GM23248 (cell line): ENCODE measurements at regions not wholly inside any gene's neighbourhood (a gene's known extent, or its start where the extent isn't known, plus 50 kb on each side); places are given as distances from the start of the nearest gene placed in this dataset.
A peak's percentile ranks its signal among the peaks of the same experiment; 100 is the strongest.

Source experiments
- DNase-seq: peaks from one replicate; pipeline ENCODE4 v3.0.0-alpha.2; 2015
- H2AFZ ChIP-seq: fragments of 200-600 bp; sonication (generic); 2 replicates; pipeline ENCODE4 v1.6.1; 2016; ENCODE audit warnings: antibody characterized with exemption
- H3F3A ChIP-seq: fragments of 200-600 bp; sonication (generic); 2 replicates; pipeline ENCODE4 v1.6.1; 2016; ENCODE audit warnings: mild to moderate bottlenecking, antibody characterized with exemption, mixed run types; ENCODE audit not compliant: insufficient read depth
- H3K27ac ChIP-seq: fragments of 200-600 bp; sonication (generic); 2 replicates; pipeline ENCODE4 v1.5.1; 2016; ENCODE audit warnings: mild to moderate bottlenecking
- H3K27me3 ChIP-seq: fragments of 200-600 bp; sonication (generic); replicated peaks from 2 replicates; pipeline ENCODE4 v1.6.1; 2016; ENCODE audit warnings: mild to moderate bottlenecking; ENCODE audit not compliant: insufficient read depth
- H3K36me3 ChIP-seq: fragments of 200-600 bp; sonication (generic); 2 replicates; pipeline ENCODE4 v1.6.1; 2016; ENCODE audit warnings: low read depth, mild to moderate bottlenecking
- H3K4me1 ChIP-seq: fragments of 200-600 bp; sonication (generic); 2 replicates; pipeline ENCODE4 v1.6.1; 2016; ENCODE audit warnings: mild to moderate bottlenecking; ENCODE audit not compliant: insufficient read depth
- H3K4me2 ChIP-seq: fragments of 200-600 bp; sonication (generic); one replicate; pipeline ENCODE4 v1.6.1; 2016; ENCODE audit warnings: mild to moderate bottlenecking; ENCODE audit not compliant: unreplicated experiment
- H3K4me3 ChIP-seq: fragments of 200-600 bp; sonication (generic); 2 replicates; pipeline ENCODE4 v1.5.1; 2016; ENCODE audit warnings: mild to moderate bottlenecking
- H3K79me2 ChIP-seq: fragments of 200-600 bp; sonication (generic); 2 replicates; pipeline ENCODE4 v1.6.1; 2016; ENCODE audit warnings: mild to moderate bottlenecking; ENCODE audit not compliant: insufficient read depth
- H3K9ac ChIP-seq: fragments of 200-600 bp; sonication (generic); 2 replicates; pipeline ENCODE4 v1.6.1; 2016; ENCODE audit warnings: mild to moderate bottlenecking
- H3K9me2 ChIP-seq: fragments of 200-600 bp; sonication (generic); 2 replicates; pipeline ENCODE4 v1.6.1; 2016; ENCODE audit warnings: mixed run types, mild to moderate bottlenecking, moderate library complexity; ENCODE audit not compliant: insufficient read depth
- H3K9me3 ChIP-seq: fragments of 200-600 bp; sonication (generic); one replicate; pipeline ENCODE4 v1.6.1; 2017; ENCODE audit warnings: low read depth
- H4K20me1 ChIP-seq: fragments of 200-600 bp; sonication (generic); 2 replicates; pipeline ENCODE4 v1.6.0; 2016; ENCODE audit not compliant: insufficient read depth
- EZH2 ChIP-seq: fragments of 200-600 bp; sonication (generic); IDR thresholded peaks from 2 replicates; pipeline ENCODE4 v1.6.1; 2018; ENCODE audit warnings: antibody characterized with exemption, mild to moderate bottlenecking; ENCODE audit not compliant: insufficient read depth, poor library complexity, severe bottlenecking
- EZH2phosphoT487 ChIP-seq: fragments of 200-600 bp; sonication (generic); IDR thresholded peaks from 2 replicates; pipeline ENCODE4 v1.6.1; 2018; ENCODE audit warnings: antibody characterized with exemption, moderate library complexity, mild to moderate bottlenecking, low read depth; ENCODE audit not compliant: insufficient read depth
- WGBS, 2 experiments: methylation state at CpG; one replicate each; pipeline ENCODE4 v1.1.6; 2015 to 2017; ENCODE audit warnings: low lambda C conversion rate in 2 of 2, low coverage in 1 of 2; ENCODE audit errors: missing lambda C conversion rate in 2 of 2; 5-methylcytosine and 5-hydroxymethylcytosine counted together
- in situ Hi-C: fragments of 300-500 bp; cut with MboI; formaldehyde crosslinking; loops from 2 replicates; pipeline ENCODE4 v1.15.0; 2020

DNA sequence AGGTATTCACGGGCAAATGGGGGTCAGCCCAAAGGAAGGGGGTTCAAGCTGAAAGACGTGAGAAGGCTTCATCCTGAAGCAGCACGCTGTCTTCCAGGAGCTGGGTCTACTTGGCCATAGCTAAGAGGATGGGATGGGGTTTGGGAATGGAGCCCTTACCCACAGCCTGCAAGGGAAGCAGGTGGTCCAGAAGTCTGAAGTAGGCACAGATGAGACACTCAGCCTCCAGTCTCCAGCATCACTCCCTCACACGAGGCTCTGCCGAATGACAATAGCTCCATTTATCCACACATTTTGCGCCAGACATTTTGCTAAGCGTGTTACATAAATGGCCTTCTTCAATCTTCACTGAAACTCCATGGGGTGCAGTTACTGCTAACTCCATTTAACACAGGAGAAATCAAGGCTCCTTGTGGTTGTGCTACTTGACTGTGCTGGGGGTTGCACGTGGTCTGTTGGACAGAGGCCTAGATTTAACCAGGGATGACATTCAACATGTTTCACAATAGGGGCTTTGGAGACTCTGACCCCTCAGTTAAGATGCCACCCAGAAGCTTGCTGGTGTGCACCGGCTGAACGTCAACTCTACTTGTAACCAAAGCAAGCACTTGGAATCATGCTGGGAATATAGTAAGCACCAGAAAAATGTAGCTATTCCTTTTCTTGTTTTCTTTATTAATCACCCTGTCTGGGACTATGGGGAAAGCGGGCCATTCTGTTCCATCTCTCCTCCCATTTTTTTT lies 85.3 kb downstream of the FAM241B start:
- Histone ChIP-seq H3K4me1 (no peaks in the 10 kb centered on the region), H3K27me3 (peaks cover 11% of the 10 kb centered on the region), H3K9me2 (no peaks in the 10 kb centered on the region), H2AFZ (no peak overlapping the region), H3K36me3 (no peaks in the 10 kb centered on the region), H3K9me3 (no peaks in the 10 kb centered on the region), H3K4me3 (no peak overlapping the region), H3F3A (peaks cover 5% of the 10 kb centered on the region; the same call in 1 of the 2 replicates), H3K9ac (no peak overlapping the region), H4K20me1 (no peaks in the 10 kb centered on the region), H3K27ac (no peak overlapping the region), H3K79me2 (no peaks in the 10 kb centered on the region), H3K4me2 (no peak overlapping the region)
- peak; percentile 69 for DNase-seq
- in situ Hi-C loops = no loop called here
- whole genome bisulfite sequencing, 2 experiments = 41 to 51% methylated on average over 11 of the region's 11 CpGs
- TF ChIP-seq EZH2phosphoT487 (no peak), EZH2 (no peak)

DNA sequence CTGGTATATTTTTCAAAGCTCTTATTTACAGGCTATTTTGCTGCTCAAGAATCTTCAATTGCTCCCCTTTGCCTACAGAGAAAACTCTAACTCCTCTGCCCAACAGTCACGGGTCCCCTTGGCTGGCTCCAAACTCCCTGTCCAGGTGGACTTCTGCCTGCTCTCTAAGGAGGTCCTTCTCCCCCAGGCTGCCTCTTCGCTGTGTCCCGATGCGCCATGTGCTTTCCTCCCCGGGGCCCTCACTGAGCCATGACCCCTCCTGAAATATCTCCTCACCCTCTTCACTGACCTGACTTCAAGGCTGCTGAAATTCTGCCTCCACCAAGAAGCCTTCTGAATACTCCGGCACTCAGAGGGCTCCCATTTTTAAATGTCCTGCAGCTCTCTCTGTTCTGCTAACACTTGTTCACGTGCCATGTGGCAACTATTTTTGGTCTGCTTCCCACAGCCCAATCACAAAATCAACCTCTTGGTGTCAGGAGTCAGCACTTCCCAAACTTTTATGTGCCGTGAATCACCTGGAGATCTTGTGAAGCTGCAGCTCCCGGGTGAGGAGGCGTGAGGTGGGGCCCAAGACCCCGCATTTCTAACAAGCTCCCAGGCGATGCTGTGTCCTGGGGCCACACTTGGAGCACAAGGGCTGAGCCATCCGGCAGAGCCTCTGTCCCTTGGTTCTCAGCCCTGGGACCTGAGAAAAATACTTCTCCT lies 85.7 kb upstream of the COL13A1 start:
- no peak for DNase-seq
- no peaks in the 10 kb centered on the region for H3K9me3 ChIP-seq
- no peaks in the 10 kb centered on the region for H3K36me3 ChIP-seq
- 44 to 54% methylated on average over 13 of the region's 13 CpGs for WGBS, 2 experiments
- H3K9me2 ChIP-seq = no peaks in the 10 kb centered on the region
- peaks cover 5% of the 10 kb centered on the region; the same call in 1 of the 2 replicates for H3F3A ChIP-seq
- TF ChIP-seq EZH2 (no peak), EZH2phosphoT487 (no peak)
- no peak overlapping the region for H3K9ac ChIP-seq
- H3K4me2 ChIP-seq = no peak overlapping the region
- peaks cover 9% of the 10 kb centered on the region for H3K27me3 ChIP-seq
- H2AFZ ChIP-seq = no peak overlapping the region
- H3K79me2 ChIP-seq = no peaks in the 10 kb centered on the region
- H3K27ac ChIP-seq = no peak overlapping the region
- in situ Hi-C loops = no loop called here
- no peaks in the 10 kb centered on the region for H4K20me1 ChIP-seq
- no peak overlapping the region for H3K4me3 ChIP-seq
- no peaks in the 10 kb centered on the region for H3K4me1 ChIP-seq

DNA sequence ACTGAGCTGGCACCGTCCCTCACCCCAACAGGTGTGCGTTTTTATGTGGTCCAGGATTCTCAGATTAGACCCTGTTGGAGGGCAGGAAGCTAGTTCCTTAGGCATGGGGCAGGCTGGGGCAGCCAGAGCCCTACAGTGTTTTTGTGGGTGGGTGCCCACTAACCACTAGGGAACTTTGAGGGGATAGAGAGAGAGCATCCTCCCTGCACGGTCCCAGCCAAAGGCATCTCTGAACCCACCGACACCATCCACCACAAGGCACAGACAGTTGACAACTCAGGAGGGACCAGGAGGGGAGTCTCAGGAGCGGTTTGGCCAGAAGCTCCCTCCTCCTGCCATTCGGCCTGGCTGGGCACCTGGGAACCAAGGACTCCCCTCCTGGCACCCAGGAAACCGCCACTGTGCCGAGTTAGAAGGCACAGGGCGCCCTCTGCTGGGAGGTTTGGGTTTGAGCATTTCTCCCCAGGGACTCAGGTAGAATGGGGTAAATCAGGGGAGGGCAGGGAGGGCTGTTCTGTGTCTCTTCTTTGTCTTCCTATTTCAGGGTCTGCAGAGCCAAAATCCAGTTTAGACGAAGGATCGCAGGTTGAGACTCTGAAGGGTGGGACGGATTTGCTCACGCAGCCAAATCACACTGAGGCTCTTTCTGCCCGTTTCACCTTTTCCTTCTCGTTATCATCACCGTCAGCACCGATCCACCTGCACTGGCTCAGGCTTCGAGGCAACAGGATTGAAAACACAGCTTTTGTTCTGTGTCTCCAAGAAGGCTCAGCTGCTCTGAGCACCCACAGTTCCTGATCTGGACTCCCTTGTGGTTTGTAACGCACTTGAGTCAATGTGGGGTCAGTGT lies 84.8 kb upstream of the COL13A1 start:
- H3K27me3 ChIP-seq = peaks cover 4% of the 10 kb centered on the region; the same call in 1 of the 2 replicates
- H3K4me3 ChIP-seq = no peak overlapping the region
- H3K36me3 ChIP-seq = no peaks in the 10 kb centered on the region
- in situ Hi-C loops = no loop called here
- no peak overlapping the region for H3K9ac ChIP-seq
- no peaks in the 10 kb centered on the region for H3K4me1 ChIP-seq
- WGBS, 2 experiments = 54% methylated on average over 19 of the region's 19 CpGs
- DNase-seq = peak; percentile 67
- no peak for TF ChIP-seq EZH2phosphoT487
- no peak for TF ChIP-seq EZH2
- H3K9me2 ChIP-seq = no peaks in the 10 kb centered on the region
- no peak overlapping the region for H3K4me2 ChIP-seq
- H3K27ac ChIP-seq = no peak overlapping the region
- H4K20me1 ChIP-seq = no peaks in the 10 kb centered on the region
- no peak overlapping the region for H2AFZ ChIP-seq
- H3K9me3 ChIP-seq = no peaks in the 10 kb centered on the region
- no peaks in the 10 kb centered on the region for H3K79me2 ChIP-seq
- peaks cover 5% of the 10 kb centered on the region; the same call in 1 of the 2 replicates for H3F3A ChIP-seq

DNA sequence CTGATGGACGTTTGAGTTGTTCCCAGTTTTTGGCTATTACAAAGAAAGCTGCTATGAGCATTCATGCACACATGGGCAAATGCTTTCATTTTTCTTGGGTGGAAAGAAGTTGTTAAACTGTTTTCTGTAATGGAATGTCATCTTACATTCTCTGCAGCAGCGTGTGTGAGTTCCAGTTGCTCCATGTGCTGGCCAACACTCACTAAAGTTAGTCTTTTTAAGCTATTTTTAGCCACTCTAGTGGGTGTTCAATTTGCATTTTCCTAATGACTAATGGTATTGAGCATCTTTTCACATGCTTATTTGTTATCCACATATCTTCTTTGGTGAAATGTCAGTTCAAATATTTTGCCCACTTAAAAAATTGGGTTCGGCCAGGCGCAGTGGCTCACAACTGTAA lies 82.8 kb upstream of the COL13A1 start:
- TF ChIP-seq EZH2phosphoT487 = no peak
- TF ChIP-seq EZH2 = no peak
- peak; percentile 48 for DNase-seq
- Histone ChIP-seq H3K4me1 (no peaks in the 10 kb centered on the region), H3K4me3 (no peak overlapping the region), H3K27me3 (peaks cover 18% of the 10 kb centered on the region), H3F3A (peaks cover 5% of the 10 kb centered on the region; the same call in 1 of the 2 replicates), H3K9me3 (no peaks in the 10 kb centered on the region), H3K36me3 (no peaks in the 10 kb centered on the region), H3K27ac (no peak overlapping the region), H3K9me2 (no peaks in the 10 kb centered on the region), H3K9ac (no peak overlapping the region), H2AFZ (no peak overlapping the region), H3K79me2 (no peaks in the 10 kb centered on the region), H3K4me2 (no peak overlapping the region), H4K20me1 (no peaks in the 10 kb centered on the region)
- WGBS, 2 experiments = 48 to 49% methylated on average over 4 of the region's 4 CpGs
- in situ Hi-C loops = no loop called here
